NCI-H345 (cell line): ENCODE measurements at regions not wholly inside any gene's neighbourhood (a gene's known extent, or its start where the extent isn't known, plus 50 kb on each side); places are given as distances from the start of the nearest gene placed in this dataset.

Source experiments
- DNase-seq: peaks from one replicate; lab custom pipeline; 2025; lab: John Stamatoyannopoulos, UW

DNA sequence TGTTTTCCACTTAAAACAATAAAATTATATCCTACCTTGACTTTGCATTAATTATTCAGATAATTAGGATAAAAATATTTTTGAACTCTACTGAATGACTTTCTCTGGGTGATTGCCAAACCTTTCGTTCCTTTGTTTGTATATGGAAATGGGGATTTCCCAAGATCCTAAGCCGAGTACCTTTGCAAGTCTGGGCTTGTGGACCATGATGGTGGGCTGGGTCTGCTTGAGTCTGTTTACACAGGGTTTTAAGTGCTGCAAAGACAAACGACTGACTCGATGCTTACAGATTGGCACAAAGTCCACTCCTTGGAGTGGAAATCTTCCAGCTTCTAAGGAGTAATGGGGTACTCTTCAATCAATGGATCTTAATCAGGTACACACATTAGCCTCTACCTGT, 659.5 kb downstream of the TSN start:
- peak; percentile 55 for DNase-seq

DNA sequence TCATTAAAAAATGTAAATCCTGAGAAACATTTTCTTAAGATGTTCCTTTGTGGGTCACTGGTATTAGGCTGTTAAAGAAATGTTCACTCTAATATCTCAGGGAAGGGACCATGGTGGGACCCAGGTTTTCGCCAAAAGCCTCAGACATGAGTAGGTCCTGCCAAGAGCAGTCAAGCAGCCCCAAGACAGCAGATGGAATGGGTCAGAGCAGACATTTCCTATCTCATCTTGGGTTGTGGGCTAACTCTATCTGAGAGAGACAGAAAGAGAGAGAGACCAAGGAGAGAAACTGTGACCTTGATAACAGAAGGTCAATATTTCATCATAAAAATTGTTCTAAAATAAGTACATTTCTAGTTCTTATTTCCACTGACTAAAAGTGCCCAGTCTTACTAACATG, 661.7 kb downstream of the TSN start:
- DNase-seq, result no peak

DNA sequence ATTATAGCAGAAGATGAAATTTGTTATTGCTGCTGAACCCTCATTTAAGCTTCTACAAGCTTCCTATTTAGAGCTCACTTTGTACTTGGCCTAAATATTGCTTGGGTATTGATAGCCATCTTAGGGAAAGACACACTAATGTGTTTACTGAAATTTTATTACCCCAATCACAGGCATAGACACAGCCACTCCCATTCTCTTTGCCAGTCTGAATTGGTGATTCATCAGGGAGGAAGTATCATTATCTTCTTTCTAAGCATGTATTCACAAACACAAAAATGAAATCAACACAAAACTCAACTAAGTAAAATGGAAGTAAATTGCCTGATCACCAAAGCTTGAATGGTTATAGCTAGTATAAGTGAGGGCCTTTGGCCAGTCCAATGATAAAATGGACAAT, 666.3 kb downstream of the TSN start:
- DNase-seq, result no peak

DNA sequence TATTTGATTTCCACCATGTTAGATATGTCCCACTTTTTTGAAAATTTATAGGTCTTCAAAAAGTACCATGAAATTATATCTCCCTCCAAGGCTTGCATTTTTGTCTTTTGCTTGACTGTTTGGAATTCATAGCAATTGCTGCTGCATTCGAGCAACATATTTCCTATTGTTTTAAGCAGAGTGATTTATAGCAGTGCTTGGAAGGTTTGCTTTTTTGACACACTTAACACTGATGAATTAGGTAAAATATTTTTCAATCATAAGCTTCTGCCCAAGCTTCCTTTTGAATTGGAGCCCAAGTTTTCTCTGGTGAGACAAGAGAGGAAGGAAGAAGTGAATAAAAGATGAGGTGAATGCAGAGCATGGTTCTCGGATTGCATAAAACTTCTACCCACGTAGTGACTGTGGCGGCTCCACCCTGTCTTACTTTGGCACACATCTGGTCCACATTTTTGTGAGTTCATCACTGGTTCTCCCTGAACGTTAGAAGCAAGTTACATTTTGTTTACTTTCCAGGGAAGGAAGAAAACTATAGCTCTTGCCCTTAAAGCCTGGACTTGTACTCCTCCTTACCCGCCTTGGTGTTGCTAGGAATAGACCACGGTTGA, 667.0 kb downstream of the TSN start:
- DNase-seq, result no peak

DNA sequence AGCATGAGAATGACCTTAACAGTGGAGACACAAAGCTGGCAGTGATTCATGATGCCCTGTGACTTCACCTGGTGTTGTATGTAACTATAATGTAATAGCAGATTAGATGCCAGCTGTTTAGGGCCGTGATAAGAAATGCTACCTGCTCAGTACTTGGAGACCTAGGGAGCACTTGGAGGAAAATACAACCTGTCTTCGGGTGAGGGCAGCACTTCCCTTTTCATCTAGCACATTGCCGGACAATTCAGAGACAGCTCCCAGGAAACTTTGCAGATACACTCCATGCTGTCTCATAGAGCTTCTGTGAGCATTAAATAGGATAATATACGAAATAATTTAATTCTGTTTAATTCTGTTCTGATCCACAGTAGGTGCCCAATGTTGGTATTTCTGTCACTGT, 668.5 kb downstream of the TSN start:
- DNase-seq, result no peak

DNA sequence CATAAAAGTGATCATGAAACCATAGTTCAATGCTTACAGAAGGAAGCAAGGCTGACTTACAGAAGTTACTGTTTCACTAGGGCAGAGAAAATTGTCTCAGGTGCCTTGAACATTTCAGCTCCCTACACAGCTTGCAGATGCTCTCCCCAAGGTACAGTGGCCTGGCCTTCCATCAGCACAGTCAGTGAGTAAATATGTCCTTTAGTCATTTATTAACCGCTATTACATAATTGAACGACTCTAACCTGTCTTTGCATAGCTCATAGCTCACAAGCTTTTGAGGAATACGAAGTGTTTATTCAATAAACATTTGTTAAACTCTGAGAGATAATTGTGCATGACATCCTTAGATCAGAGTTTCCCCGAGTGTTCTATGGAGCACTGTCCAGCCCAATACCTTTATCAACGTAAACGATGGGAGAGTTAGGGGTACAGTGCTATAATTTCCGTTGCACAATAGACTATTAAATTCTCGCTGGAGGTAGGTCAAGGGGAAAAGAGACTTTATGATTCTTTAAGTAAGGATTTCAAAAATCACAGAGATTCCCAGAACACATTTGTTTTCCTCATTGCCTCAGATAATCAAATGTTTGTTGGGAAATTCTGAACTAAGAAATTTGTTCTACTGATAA, 677.8 kb downstream of the TSN start:
- no peak for DNase-seq

DNA sequence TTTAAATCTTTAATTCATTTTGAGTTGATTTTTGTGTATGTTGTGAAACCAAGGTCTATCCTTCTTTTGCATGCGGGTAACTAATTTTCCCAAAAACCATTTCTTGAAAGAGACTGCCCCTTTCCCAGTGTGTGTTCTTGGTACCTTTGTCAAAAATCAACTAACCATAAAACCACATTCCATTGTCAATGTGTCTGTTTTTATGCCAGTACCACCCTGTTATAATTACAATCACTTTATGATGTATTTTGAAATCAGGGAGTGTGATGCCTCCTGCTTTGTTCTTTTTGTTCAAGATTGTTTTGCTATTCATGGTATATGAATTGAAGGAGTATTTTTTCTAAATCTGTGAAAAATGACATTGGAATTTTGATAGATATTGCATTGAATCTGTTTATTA, 689.6 kb downstream of the TSN start:
- no peak for DNase-seq

DNA sequence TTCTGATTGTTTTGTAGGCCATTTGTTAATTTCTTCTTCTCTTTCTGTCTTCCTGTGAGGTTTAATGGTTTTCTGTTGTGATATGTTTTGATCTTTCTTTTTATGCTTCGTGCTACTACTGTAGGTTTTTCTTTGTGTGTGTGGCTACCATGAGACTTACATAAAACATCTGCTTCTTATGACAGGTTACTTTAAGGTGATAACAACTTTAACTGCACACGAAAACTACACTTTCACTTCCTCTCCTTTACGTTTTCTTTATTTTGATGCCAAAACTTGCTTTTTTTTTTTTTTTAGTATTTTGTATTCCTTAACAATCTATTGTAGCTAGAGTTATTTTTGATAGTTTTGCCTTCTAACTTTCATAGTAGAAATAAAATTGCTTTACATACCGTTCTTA, 691.3 kb downstream of the TSN start:
- no peak for DNase-seq

DNA sequence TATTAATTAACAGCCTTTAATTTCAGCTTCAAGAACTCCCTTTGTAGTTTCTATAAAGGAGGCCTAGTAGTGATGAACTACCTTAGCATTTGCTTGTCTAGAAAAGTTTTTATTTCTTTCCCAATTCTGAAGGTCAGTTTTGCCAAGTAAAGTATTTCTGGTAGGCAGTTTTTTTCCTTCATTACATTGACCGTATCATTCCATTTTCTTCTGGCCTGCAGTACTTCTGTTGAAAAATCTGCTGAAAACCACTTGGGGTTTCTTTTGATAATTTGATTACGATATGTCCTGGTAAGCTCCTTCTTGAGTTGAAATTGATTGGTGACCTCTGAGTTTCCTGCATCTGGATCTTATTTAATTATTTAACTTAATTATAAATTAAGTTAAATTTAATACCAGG, 691.8 kb downstream of the TSN start:
- no peak for DNase-seq

DNA sequence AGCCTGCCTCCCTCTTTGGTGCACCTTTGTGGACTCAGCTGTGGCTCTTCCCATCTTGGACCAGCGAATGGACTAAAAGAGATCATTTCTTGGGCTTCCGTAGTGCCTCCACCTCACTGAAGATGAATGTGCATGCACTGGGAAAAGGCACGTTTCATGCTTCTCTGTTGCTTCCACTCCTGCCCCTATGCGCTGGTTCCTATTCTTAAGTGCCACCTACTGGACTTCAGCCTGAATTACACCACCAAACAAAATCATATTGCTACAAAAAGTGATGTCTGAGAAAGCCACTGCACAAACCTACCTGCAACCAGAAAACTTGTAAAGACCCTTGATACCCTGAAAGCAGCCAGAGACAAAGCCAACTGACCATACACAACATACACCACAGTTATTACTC, 695.6 kb downstream of the TSN start:
- DNase-seq, result peak; percentile 6

DNA sequence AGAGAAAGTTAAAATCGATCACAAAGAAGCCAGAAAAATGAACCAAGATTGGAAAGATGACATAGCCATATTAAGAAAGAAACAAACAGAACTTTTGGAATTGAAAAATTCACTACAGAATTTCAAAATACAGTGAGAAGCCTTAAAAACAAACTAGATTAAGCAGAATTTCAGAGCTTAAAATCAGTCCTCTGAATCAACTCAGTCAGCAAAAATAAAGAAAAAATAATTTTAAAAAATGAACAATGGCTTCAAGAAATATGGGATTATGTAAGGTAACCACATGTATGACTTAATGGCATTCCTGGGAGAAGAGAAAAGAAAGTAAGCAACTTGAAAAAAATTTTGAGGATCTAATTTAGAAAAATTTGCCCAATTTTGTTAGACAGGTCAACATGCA, 696.2 kb downstream of the TSN start:
- no peak for DNase-seq

DNA sequence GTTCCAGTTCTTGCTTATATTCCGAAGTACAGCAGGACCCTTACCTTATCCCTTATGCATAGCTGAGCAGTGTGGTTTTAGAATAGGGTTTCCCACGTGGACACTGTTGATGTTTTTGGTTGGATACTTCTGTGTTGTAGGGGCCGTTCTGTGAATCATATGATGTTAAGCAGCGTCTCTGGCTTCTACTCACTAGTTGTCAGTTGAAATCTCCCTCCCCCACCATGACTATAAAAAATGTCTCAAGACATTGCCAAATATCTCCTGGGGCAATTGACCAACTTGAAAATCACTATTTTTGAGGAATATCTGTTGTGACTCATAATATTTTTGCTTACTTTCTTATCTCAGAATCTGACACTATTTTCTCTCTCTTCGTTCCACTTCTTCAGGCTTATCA, 713.7 kb downstream of the TSN start:
- no peak for DNase-seq

DNA sequence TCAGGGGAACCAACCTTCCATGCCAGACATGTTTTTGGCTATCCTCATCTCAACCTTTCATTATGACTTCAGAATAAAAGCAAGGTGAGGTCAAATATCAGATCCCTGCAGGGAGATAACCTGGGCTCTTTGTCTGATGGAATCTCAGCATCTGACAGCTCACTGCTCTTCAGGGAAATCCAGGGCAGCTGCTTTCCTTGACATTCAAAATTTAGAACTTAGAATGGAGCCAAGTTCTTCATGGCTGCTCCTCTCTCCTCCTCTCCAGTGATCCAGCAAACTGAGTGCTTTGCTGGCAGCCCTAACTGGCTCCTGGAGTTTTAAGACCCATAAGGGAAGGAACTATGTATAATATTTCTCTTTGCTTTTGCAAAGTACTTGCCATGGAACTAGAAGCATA, 716.3 kb downstream of the TSN start:
- DNase-seq, result no peak

DNA sequence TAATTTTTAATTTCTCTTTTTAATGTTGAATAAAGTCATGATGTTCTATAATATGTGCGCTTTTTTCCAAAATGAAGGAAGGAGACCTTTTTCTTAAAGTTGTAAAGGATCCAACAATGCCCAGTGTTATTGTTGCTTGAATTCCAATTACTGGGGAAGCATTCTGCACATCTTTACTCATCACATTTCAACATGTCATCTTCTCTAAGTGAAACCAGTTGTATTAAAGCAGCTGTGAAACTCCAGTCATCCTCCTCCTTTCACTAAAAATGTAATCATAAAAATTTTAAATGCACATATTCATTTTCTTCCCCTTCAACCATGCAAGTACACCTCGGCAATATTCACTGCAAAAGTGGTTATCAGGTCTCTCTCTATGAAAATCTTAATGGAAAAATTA, 722.7 kb downstream of the TSN start:
- no peak for DNase-seq

DNA sequence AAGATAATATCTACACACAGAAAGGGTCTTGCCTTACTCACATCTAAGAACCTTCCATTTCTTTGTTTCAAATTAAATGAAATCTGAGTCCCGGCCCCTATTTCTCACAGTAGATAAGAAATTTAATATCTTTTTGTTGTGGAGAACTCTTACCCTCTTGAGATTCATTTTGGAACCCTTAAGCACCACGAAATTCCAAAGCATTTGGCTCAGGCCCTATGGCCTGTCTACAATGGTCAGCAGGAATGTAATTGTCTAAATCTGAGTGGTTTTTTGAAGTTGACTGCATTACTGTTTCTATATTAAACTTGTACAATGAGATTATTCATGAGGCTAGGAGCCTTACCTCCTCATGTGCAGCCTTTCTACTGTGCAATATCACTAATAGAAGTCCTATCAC, 723.3 kb downstream of the TSN start:
- no peak for DNase-seq

DNA sequence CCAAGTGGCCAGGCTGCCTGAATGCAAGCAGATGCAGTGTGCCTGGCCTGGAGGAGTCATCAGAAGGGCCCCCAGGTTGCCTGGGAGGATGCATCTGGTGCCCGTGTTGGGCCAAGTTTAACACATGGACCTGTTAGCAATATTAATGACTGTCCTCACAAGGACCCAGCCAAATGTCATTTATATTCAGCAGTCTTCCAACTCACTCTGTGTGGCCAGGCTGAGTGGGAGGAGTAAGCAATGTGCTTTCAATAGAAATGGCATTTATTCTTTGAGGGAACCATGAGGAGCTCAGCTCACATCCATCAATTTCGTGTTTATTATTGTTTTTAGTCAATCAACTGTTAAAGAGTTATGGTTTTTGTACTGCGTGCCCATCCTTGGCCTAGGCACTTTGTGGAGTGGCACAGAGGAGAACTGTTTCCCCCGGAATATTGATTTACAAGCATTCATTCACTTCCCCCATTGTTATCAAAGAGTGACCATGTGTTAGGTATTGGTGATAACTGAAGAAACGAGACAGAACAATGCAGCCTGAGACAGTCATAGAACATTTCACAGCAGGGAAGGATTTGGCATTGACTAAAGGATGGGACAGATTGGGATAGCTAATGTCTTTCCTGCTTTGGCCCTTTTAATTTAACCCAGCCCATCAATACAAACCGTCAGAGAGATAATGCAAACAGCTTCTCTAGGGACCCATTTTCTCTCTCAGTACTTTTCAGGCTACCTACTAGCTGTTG, 725.2 kb downstream of the TSN start:
- no peak for DNase-seq

DNA sequence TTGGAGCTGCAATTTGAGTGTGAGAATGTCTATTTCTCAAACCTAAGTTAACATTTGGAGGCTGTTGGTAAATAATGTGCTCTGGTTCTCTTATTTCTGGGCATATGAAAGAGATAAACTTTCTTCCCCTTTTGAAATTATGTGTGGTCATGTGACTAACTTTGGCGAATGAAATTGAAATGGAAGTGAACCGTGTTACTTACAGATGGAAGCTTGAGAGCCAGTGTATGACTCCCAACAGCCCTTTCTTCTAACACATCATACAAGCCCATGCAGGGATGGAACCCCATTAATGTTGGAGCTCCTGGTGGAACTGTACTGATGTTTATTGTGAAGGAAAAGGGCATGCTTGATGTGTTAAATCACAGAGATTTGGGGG, 725.8 kb downstream of the TSN start:
- no peak for DNase-seq

DNA sequence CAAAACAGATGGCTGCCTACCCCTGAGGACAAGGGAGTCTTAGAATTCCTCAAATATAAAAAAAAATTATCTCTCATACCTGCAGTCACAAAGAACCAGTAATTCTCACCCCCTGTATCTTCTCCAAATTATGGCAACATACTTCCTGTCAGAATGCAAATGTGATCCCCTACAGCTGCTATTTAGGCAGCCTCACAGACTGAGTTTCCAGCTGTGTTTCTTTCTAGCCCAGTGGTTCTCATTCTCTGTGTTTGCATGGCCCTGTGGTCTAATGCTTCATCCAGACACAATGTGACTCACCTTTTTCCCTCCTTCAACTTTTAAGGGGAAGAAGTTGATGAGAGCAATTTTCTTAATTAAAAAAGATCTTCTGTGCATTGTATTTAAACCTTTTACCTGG, 726.3 kb downstream of the TSN start:
- no peak for DNase-seq

DNA sequence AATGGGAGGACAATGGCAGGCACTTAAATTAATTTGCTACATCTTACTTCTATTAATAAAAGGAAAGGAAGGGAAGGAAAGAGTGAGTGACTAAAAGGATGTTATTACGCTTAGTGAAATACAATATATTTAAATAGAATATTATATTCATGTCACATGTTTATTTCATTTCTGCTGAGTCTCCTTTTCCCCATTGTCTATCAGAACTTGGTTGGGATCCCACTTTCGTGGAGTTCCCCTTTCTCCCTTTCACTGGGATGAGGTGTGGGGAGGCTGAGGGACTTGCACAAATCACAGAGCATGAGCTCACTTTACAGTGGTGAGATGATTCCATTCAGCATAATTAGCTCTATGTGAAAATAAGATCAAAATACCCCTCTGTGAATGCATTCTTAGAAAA, 730.6 kb downstream of the TSN start:
- no peak for DNase-seq

DNA sequence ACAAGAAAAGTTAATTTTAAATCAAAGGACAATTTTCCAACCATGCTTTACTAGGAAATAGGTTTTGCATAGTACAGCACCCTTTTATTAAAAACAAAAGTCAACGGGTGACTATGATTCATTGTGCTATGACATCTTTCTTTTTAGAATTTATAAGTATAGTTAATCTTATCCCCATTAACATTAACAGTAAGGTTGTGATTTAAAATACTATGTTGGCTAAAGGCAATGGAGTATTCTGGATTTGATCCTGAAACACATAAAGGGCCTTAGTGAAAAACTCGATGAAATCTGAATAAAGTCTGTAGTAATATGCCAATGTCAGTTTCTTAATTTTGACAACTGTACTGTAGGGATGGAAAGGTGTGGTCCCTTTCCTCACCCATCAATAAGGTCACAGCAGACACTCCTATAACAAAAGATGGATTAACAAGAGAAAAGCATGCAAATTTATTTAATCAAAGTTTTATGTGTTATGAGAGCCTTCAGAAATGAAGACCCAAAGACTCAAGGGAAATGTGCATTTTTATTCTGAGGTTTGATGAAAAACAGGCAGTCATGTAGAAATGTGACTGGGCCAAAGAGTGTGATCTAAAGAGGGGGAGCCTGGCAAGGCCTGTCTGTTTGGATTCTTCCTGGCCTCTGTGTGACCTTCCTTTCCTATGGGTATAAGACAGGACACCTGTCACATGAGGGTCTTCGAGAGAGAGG, 731.4 kb downstream of the TSN start:
- DNase-seq, result no peak

DNA sequence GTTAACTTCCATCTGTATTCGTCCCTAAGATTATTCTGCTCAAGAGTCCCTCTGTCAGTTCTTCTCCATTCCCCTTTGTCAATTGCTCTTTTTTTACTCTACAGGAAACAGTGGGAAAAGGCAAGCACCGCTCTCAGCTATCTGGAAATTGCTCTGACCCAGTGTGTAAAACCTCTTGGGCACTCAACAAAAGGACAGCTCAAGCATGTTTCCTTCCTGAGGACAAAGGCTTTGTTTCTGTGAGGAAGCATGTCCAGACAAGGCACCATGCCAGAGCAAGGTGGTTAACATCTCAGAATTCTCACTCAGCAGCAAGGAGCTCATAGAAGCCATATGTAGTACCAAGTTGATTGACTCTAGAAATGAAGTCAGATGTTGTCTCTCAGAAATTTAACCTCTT, 735.6 kb downstream of the TSN start:
- no peak for DNase-seq

DNA sequence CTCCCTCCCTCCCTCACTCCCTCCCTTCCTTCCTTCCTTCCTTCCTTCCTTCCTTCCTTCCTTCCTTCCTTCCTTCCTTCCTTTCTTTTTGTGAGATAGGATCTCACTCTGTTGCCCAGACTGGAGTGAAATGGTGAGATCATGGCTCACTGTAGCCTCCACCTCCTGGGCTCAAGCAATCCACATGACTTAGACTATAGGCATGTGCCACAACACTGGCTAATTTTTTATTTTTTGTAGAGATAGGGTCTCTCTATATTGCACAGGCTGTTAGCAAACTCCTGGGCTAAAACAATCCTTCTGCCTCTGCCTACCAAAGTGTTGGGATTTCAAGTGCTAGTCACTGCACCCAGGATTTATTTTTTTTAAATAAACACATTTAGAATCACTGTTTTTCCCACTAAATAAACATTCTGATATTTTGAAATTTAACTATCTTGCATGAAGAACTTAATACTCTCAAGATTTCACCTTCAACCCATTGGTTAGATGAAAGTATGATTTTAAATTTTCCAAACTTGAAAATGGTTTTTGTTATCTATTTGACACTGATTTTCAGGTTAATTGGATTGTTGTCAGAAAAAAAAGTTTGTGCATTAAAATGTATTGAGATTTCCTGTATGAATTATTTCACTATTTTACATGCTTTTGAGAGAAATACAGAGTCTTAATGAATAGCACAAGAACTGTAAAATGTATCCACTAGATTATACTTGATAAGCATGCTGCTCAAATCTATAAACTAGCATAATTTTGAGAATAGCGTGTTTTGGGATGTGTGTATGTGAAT, 745.1 kb downstream of the TSN start:
- DNase-seq, result no peak
